Trophoblast cell (in vitro differentiated cells and primary cell): ENCODE measurements at regions not wholly inside any gene's neighbourhood (a gene's known extent, or its start where the extent isn't known, plus 50 kb on each side); places are given as distances from the start of the nearest gene placed in this dataset.

Experiments used
- DNase-seq, 2 donors: peaks; one replicate each; pipeline ENCODE4 v3.0.0-alpha.2; 2016
- H2AFZ ChIP-seq: 2 replicates; pipeline ENCODE4 v1.6.1; 2013; ENCODE audit warnings: low read length, moderate library complexity, mild to moderate bottlenecking; ENCODE audit not compliant: insufficient read depth, poor library complexity
- H2AK5ac ChIP-seq: 2 replicates; pipeline ENCODE4 v1.6.1; 2013; ENCODE audit warnings: mild to moderate bottlenecking, low read length
- H2BK120ac ChIP-seq: 2 replicates; pipeline ENCODE4 v1.6.1; 2013; ENCODE audit warnings: low read length, mild to moderate bottlenecking, moderate library complexity; ENCODE audit not compliant: insufficient read depth, poor library complexity
- H2BK12ac ChIP-seq: 2 replicates; pipeline ENCODE4 v1.6.1; 2013; ENCODE audit warnings: mild to moderate bottlenecking, low read length, moderate library complexity
- H2BK5ac ChIP-seq: 2 replicates; pipeline ENCODE4 v1.6.1; 2013; ENCODE audit warnings: low read length, low read depth, moderate library complexity, mild to moderate bottlenecking; ENCODE audit not compliant: poor library complexity
- H3K14ac ChIP-seq: 2 replicates; pipeline ENCODE4 v1.6.1; 2013; ENCODE audit warnings: mild to moderate bottlenecking, low read length
- H3K18ac ChIP-seq: 2 replicates; pipeline ENCODE4 v1.6.1; 2013; ENCODE audit warnings: mild to moderate bottlenecking, low read length
- H3K23ac ChIP-seq: 2 replicates; pipeline ENCODE4 v1.6.1; 2013; ENCODE audit warnings: low read length
- H3K27ac ChIP-seq: 2 replicates; pipeline ENCODE4 v1.5.1; 2013; ENCODE audit warnings: low read depth, mild to moderate bottlenecking, inconsistent platforms, low read length, moderate library complexity
- H3K27me3 ChIP-seq: 2 replicates; pipeline ENCODE4 v1.6.1; 2013; ENCODE audit warnings: inconsistent platforms, mild to moderate bottlenecking, low read length, moderate library complexity; ENCODE audit not compliant: insufficient read depth
- H3K36me3 ChIP-seq, 2 experiments: 1 replicate in 1 of 2; 2 replicates in 1 of 2; pipeline ENCODE4 v1.6.1; 2013; ENCODE audit warnings: low read length in 2 of 2, mild to moderate bottlenecking in 2 of 2, moderate library complexity in 1 of 2; ENCODE audit not compliant: insufficient read depth in 2 of 2, control insufficient read depth in 1 of 2
- H3K4ac ChIP-seq: 2 replicates; pipeline ENCODE4 v1.6.1; 2013; ENCODE audit warnings: low read depth, mild to moderate bottlenecking, low read length, moderate library complexity
- H3K4me1 ChIP-seq, 2 experiments: 1 replicate in 1 of 2; 2 replicates in 1 of 2; pipeline ENCODE4 v1.6.1; 2013; ENCODE audit warnings: low read length in 2 of 2, mild to moderate bottlenecking in 2 of 2, moderate library complexity in 1 of 2; ENCODE audit not compliant: insufficient read depth in 2 of 2, control insufficient read depth in 1 of 2
- H3K4me2 ChIP-seq: 2 replicates; pipeline ENCODE4 v1.6.1; 2013; ENCODE audit warnings: inconsistent platforms, mild to moderate bottlenecking, low read length, moderate library complexity
- H3K4me3 ChIP-seq: 2 replicates; pipeline ENCODE4 v1.5.1; 2013; ENCODE audit warnings: mild to moderate bottlenecking, low read depth, low read length, inconsistent platforms
- H3K79me1 ChIP-seq: one replicate; pipeline ENCODE4 v1.6.1; 2013; ENCODE audit warnings: low read length
- H3K79me2 ChIP-seq: 2 replicates; pipeline ENCODE4 v1.6.1; 2013; ENCODE audit warnings: low read length, mild to moderate bottlenecking; ENCODE audit not compliant: control insufficient read depth, insufficient read depth, poor library complexity
- H3K9ac ChIP-seq: 2 replicates; pipeline ENCODE4 v1.6.1; 2013; ENCODE audit warnings: mild to moderate bottlenecking, low read length
- H3K9me3 ChIP-seq: 2 replicates; pipeline ENCODE4 v1.6.1; 2013; ENCODE audit warnings: low read depth, mild to moderate bottlenecking, control low read depth, inconsistent platforms, low read length; ENCODE audit not compliant: insufficient read depth
- H4K12ac ChIP-seq: 2 replicates; pipeline ENCODE4 v1.6.1; 2013; ENCODE audit warnings: low read depth, mild to moderate bottlenecking, low read length, moderate library complexity
- H4K8ac ChIP-seq: 2 replicates; pipeline ENCODE4 v1.6.1; 2013; ENCODE audit warnings: low read depth, mild to moderate bottlenecking, low read length, moderate library complexity
- H4K91ac ChIP-seq: one replicate; pipeline ENCODE4 v1.6.1; 2013; ENCODE audit warnings: low read depth, mild to moderate bottlenecking, low read length, moderate library complexity
- WGBS: extraction: QIAGEN DNeasy Blood & Tissue Kit; methylation state at CpG from one replicate; pipeline ENCODE4 v1.1.7; 2013; ENCODE audit warnings: missing lambda C conversion rate; ENCODE audit not compliant: insufficient read length, insufficient coverage; ENCODE audit errors: extremely low coverage; 5-methylcytosine and 5-hydroxymethylcytosine counted together

GRCh38 chr1:14363707-14364413, 234.6 kb upstream of the KAZN start:
- H3K14ac ChIP-seq = no peak overlapping the region
- H2AFZ ChIP-seq = no peak overlapping the region
- no peaks in the 10 kb centered on the region for H3K27me3 ChIP-seq
- no peaks in the 10 kb centered on the region for H3K79me1 ChIP-seq
- no peak overlapping the region for H4K8ac ChIP-seq
- no peak overlapping the region for H3K27ac ChIP-seq
- no peak overlapping the region for H2AK5ac ChIP-seq
- no peak overlapping the region for H2BK120ac ChIP-seq
- no peak overlapping the region for H3K9ac ChIP-seq
- H3K36me3 ChIP-seq = no peaks in the 10 kb centered on the region
- no peak overlapping the region for H3K18ac ChIP-seq
- WGBS = no CpG with 5 or more reads among the region's 11 CpGs
- no peaks in the 10 kb centered on the region for H3K4me1 ChIP-seq
- no peak overlapping the region for H4K91ac ChIP-seq
- no peak overlapping the region for H3K4me2 ChIP-seq
- peak in 1 of 2 donors; percentile 21 for DNase-seq
- no peaks in the 10 kb centered on the region for H3K9me3 ChIP-seq
- H2BK5ac ChIP-seq = no peak overlapping the region
- H3K23ac ChIP-seq = no peak overlapping the region
- H3K79me2 ChIP-seq = no peaks in the 10 kb centered on the region
- no peak overlapping the region for H3K4ac ChIP-seq
- H2BK12ac ChIP-seq = no peak overlapping the region
- no peak overlapping the region for H3K4me3 ChIP-seq
- H4K12ac ChIP-seq = no peak overlapping the region

GRCh38 chr1:14365301-14365988, 233.0 kb upstream of the KAZN start:
- Histone ChIP-seq H2AK5ac (no peak overlapping the region), H3K9me3 (no peaks in the 10 kb centered on the region), H3K27me3 (no peaks in the 10 kb centered on the region)

DNA sequence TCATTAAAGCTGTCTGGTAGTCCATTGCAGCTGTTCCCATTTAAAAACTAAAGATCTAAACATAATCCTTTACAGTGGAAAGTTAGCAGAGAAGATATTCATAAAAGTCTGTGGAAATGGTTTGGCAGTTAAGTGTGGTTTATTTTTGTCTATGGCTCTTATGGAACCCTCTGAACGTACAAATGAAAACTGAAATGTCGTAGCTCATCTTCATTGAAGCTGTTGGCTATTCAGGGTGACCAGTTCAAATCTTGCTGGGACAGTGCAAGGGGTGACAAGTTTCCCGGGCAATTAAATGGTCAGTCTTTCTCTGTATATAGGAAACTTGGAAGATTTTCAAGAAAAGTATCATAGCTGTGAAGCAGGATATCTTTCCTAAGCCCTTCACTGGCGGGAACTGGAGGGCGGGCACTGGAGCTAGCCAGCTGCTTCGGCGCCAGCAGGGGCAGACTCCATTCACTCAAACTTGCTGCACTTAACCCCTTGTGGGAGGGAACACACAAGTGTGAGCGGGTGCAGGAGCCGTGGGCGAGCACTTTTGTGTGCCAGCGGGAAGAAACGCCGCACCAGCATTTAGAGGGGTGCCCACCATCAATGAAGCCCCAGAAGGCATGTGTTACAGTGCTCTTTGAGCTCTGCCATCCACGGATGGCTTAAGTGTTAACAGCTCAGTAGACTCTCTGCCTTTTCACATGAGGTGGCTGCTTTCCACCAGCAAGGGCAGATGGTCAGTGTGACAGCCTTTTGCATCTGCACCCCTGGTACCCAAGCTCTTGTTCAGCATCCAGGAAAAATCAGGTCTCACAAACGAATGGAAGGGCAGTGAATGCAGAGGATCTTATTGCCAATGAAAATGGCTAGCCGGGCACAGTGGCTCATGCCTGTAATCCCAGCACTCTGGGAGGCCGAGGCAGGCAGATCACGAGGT, 232.1 kb upstream of the KAZN start:
- H3K79me1 ChIP-seq = no peaks in the 10 kb centered on the region
- H2BK12ac ChIP-seq = no peak overlapping the region
- H4K8ac ChIP-seq = no peak overlapping the region
- H4K91ac ChIP-seq = no peak overlapping the region
- H3K4me3 ChIP-seq = no peak overlapping the region
- H2BK5ac ChIP-seq = no peak overlapping the region
- no peak overlapping the region for H3K4me2 ChIP-seq
- H3K18ac ChIP-seq = no peak overlapping the region
- no peak overlapping the region for H3K23ac ChIP-seq
- no peaks in the 10 kb centered on the region for H3K4me1 ChIP-seq
- no peak overlapping the region for H4K12ac ChIP-seq
- H3K4ac ChIP-seq = no peak overlapping the region
- H3K9ac ChIP-seq = no peak overlapping the region
- no peaks in the 10 kb centered on the region for H3K9me3 ChIP-seq
- H3K79me2 ChIP-seq = no peaks in the 10 kb centered on the region
- no peak for DNase-seq
- WGBS = no CpG with 5 or more reads among the region's 18 CpGs
- H3K36me3 ChIP-seq = no peaks in the 10 kb centered on the region
- H2AFZ ChIP-seq = no peak overlapping the region
- H2AK5ac ChIP-seq = no peak overlapping the region
- H3K14ac ChIP-seq = no peak overlapping the region
- H3K27ac ChIP-seq = no peak overlapping the region
- no peaks in the 10 kb centered on the region for H3K27me3 ChIP-seq
- H2BK120ac ChIP-seq = no peak overlapping the region

More at GRCh38 chr1:14365301-14365988, 233.0 kb upstream of the KAZN start:
- no peak overlapping the region for H2BK5ac ChIP-seq
- no peaks in the 10 kb centered on the region for H3K79me1 ChIP-seq
- H3K18ac ChIP-seq = no peak overlapping the region
- no peaks in the 10 kb centered on the region for H3K4me1 ChIP-seq
- H3K36me3 ChIP-seq = no peaks in the 10 kb centered on the region
- H4K12ac ChIP-seq = no peak overlapping the region
- no peak overlapping the region for H3K14ac ChIP-seq
- no peak overlapping the region for H3K4me2 ChIP-seq
- H2BK120ac ChIP-seq = no peak overlapping the region
- no peak overlapping the region for H3K9ac ChIP-seq
- H2BK12ac ChIP-seq = no peak overlapping the region
- WGBS = no CpG with 5 or more reads among the region's 13 CpGs
- no peak overlapping the region for H3K4ac ChIP-seq
- no peak overlapping the region for H3K4me3 ChIP-seq
- no peak overlapping the region for H4K8ac ChIP-seq
- no peak overlapping the region for H3K23ac ChIP-seq
- H2AFZ ChIP-seq = no peak overlapping the region
- no peaks in the 10 kb centered on the region for H3K79me2 ChIP-seq
- no peak overlapping the region for H3K27ac ChIP-seq
- DNase-seq = no peak
- no peak overlapping the region for H4K91ac ChIP-seq

DNA sequence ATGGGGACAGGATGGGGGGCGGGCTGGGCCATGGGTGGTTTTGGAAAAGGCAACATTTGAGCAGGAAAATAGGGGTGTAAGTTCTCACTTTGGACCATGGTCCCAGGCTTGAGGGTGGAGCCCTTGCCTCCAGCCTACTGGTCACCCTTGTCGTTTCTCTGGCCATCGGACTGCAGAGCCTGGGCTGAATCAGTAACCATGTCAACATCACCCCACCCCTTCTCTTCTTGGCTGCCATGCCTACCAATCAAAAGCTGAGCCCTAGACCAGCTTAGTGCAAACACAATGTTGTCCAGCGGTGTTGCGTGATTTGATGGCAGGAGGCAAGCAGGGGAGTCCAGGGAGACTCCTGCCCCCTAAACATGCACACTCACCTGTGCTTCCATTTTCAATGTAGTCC, 231.0 kb upstream of the KAZN start:
- no peaks in the 10 kb centered on the region for H3K36me3 ChIP-seq
- no peaks in the 10 kb centered on the region for H3K9me3 ChIP-seq
- no peaks in the 10 kb centered on the region for H3K79me2 ChIP-seq
- no peak overlapping the region for H4K12ac ChIP-seq
- H3K4me3 ChIP-seq = no peak overlapping the region
- H3K9ac ChIP-seq = no peak overlapping the region
- no peak overlapping the region for H2AFZ ChIP-seq
- no peak overlapping the region for H3K27ac ChIP-seq
- no peaks in the 10 kb centered on the region for H3K4me1 ChIP-seq
- H3K18ac ChIP-seq = no peak overlapping the region
- H3K4ac ChIP-seq = no peak overlapping the region
- H3K4me2 ChIP-seq = no peak overlapping the region
- H2AK5ac ChIP-seq = no peak overlapping the region
- no peak overlapping the region for H2BK5ac ChIP-seq
- H2BK120ac ChIP-seq = no peak overlapping the region
- H2BK12ac ChIP-seq = no peak overlapping the region
- no peak for DNase-seq
- WGBS = no CpG with 5 or more reads among the region's 5 CpGs
- H3K79me1 ChIP-seq = no peaks in the 10 kb centered on the region
- no peak overlapping the region for H4K91ac ChIP-seq
- no peak overlapping the region for H4K8ac ChIP-seq
- no peaks in the 10 kb centered on the region for H3K27me3 ChIP-seq
- H3K14ac ChIP-seq = no peak overlapping the region
- no peak overlapping the region for H3K23ac ChIP-seq
